LNCaP clone FGC (cell line): ENCODE measurements at regions not wholly inside any gene's neighbourhood (a gene's known extent, or its start where the extent isn't known, plus 50 kb on each side); places are given as distances from the start of the nearest gene placed in this dataset.

Source experiments
- DNase-seq: peaks from one replicate; pipeline ENCODE4 v3.0.0-alpha.2; 2011; ENCODE audit warnings: low read depth
- H3K4me3 ChIP-seq: 2 replicates; pipeline ENCODE4 v1.5.1; 2011; ENCODE audit warnings: mild to moderate bottlenecking, low read depth, low read length, control low read depth
- CTCF ChIP-seq: IDR thresholded peaks from 2 replicates; pipeline ENCODE4 v1.5.1; 2012; ENCODE audit warnings: mild to moderate bottlenecking; ENCODE audit not compliant: control insufficient read depth, insufficient read depth; ENCODE audit errors: extremely low read depth

GRCh38 chr3:20809356-20809755 is 623.4 kb upstream of the SGO1 start:
- H3K4me3 ChIP-seq = no peak overlapping the region
- TF ChIP-seq CTCF = no peak
- DNase-seq = no peak

- TF ChIP-seq CTCF = no peak
- DNase-seq = no peak
- no peak overlapping the region for H3K4me3 ChIP-seq
Observed at GRCh38 chr3:20808864-20809263, 622.9 kb upstream of the SGO1 start.

- DNase-seq = no peak
- no peak for TF ChIP-seq CTCF
- no peak overlapping the region for H3K4me3 ChIP-seq
Observed at GRCh38 chr3:20798666-20799065, 612.7 kb upstream of the SGO1 start.

GRCh38 chr3:20787005-20787404 is 601.0 kb upstream of the SGO1 start:
- peak; percentile 39 for DNase-seq
- no peak overlapping the region for H3K4me3 ChIP-seq
- TF ChIP-seq CTCF = no peak

- H3K4me3 ChIP-seq = no peak overlapping the region
- TF ChIP-seq CTCF = no peak
- no peak for DNase-seq
Observed at GRCh38 chr3:20776692-20777091, 590.7 kb upstream of the SGO1 start.

- DNase-seq = no peak
- no peak overlapping the region for H3K4me3 ChIP-seq
- no peak for TF ChIP-seq CTCF
Observed at GRCh38 chr3:20776286-20776685, 590.3 kb upstream of the SGO1 start.

- no peak overlapping the region for H3K4me3 ChIP-seq
- no peak for TF ChIP-seq CTCF
- DNase-seq = no peak
Observed at GRCh38 chr3:20773320-20773984, 587.4 kb upstream of the SGO1 start.
